ENCODE measurements at regions not wholly inside any gene's neighbourhood (a gene's known extent, or its start where the extent isn't known, plus 50 kb on each side); places are given as distances from the start of the nearest gene placed in this dataset.

GRCh38 chr13:111564606-111565005 is 244.2 kb downstream of the TEX29 start:
- TF ChIP-seq RCOR1 (IDR thresholded peaks at IDR 0.05; ENCODE audit: low read length) (no peak), ZBTB33 (IDR thresholded peaks at IDR 0.05; ENCODE audit: borderline replicate concordance, low read depth) (no peak), GABPA (IDR thresholded peaks at IDR 0.05; ENCODE audit: low read depth) (no peak), CTCF (IDR thresholded peaks at IDR 0.05) (no peak)

All from SK-N-SH (cell line).